Suprapubic skin (tissue), 3 donors: ENCODE measurements at regions not wholly inside any gene's neighbourhood (a gene's known extent, or its start where the extent isn't known, plus 50 kb on each side); places are given as distances from the start of the nearest gene placed in this dataset.

Experiments used
- CTCF ChIP-seq, 2 donors: fragments of 200-600 bp in 1 of 2; fragments of 450-650 bp in 1 of 2; sonication (generic) in 1 of 2; IDR thresholded peaks; one replicate each; pipeline ENCODE4 v1.5.1; 2016 to 2019; ENCODE audit warnings: antibody characterized with exemption in 2 of 2, mild to moderate bottlenecking in 1 of 2, moderate library complexity in 1 of 2
- POLR2AphosphoS5 ChIP-seq, 3 donors: sonication (generic); formaldehyde crosslinking; IDR thresholded peaks; one replicate each; pipeline ENCODE4 v1.6.1; 2017; ENCODE audit warnings: antibody characterized with exemption in 3 of 3

- TF ChIP-seq CTCF (IDR thresholded peaks at IDR 0.05) (no peak), POLR2AphosphoS5 (IDR thresholded peaks at IDR 0.05) (no peak)
Measured at GRCh38 chr3:191026746-191027145, 164.3 kb upstream of the GMNC start.
